Gastrocnemius medialis (tissue), 4 donors: ENCODE measurements at regions not wholly inside any gene's neighbourhood (a gene's known extent, or its start where the extent isn't known, plus 50 kb on each side); places are given as distances from the start of the nearest gene placed in this dataset.

Experiments used
- POLR2A ChIP-seq, 2 donors: fragments of 450-650 bp; IDR thresholded peaks; one replicate each; pipeline ENCODE4 v1.6.1; 2017; ENCODE audit warnings: antibody characterized with exemption in 2 of 2, mild to moderate bottlenecking in 2 of 2, moderate library complexity in 2 of 2
- TF ChIP-seq, protein P1 (sequence below), 5 experiments: fragments of 450-650 bp in 3 of 5; fragments of 200-600 bp in 2 of 5; sonication (generic) in 2 of 5; IDR thresholded peaks in 4 of 5; conservative IDR thresholded peaks in 1 of 5; 1 replicate in 4 of 5; 2 replicates in 1 of 5; pipeline ENCODE4 v1.5.1; 2016 to 2019; ENCODE audit warnings: antibody characterized with exemption in 5 of 5, mild to moderate bottlenecking in 3 of 5, moderate library complexity in 3 of 5

DNA sequence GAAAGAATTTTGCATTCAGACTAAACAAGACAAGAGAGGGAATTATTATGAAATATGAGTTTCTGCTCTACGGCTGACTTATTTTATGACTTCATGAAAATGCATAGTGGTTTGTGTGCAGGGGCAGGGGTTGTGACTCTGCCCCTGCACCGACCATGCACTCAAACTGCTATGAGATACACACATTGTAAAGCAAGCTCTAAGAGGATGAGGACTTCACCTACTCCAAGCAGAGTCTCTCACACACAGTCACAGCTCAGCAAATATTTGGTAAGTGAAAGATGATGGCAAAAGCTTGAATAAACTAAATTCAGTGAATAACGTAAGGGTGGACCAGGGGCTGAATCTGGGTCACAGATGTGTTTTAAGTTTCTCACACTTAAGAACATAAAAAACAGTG lies 542.9 kb downstream of the PRELID2 start:
- TF ChIP-seq, protein P1, sequence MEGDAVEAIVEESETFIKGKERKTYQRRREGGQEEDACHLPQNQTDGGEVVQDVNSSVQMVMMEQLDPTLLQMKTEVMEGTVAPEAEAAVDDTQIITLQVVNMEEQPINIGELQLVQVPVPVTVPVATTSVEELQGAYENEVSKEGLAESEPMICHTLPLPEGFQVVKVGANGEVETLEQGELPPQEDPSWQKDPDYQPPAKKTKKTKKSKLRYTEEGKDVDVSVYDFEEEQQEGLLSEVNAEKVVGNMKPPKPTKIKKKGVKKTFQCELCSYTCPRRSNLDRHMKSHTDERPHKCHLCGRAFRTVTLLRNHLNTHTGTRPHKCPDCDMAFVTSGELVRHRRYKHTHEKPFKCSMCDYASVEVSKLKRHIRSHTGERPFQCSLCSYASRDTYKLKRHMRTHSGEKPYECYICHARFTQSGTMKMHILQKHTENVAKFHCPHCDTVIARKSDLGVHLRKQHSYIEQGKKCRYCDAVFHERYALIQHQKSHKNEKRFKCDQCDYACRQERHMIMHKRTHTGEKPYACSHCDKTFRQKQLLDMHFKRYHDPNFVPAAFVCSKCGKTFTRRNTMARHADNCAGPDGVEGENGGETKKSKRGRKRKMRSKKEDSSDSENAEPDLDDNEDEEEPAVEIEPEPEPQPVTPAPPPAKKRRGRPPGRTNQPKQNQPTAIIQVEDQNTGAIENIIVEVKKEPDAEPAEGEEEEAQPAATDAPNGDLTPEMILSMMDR (IDR thresholded peaks at IDR 0.05 in 4 of 5, conservative IDR thresholded peaks at IDR 0.05 in 1 of 5), result no peak
- TF ChIP-seq POLR2A (IDR thresholded peaks at IDR 0.05), result no peak
